Tibial nerve (tissue), 4 donors: ENCODE measurements at regions not wholly inside any gene's neighbourhood (a gene's known extent, or its start where the extent isn't known, plus 50 kb on each side); places are given as distances from the start of the nearest gene placed in this dataset.

Experiments used
- EP300 ChIP-seq, 2 donors: sonication (generic); formaldehyde crosslinking; IDR thresholded peaks; one replicate each; pipeline ENCODE4 v1.6.1; 2017; ENCODE audit warnings: antibody characterized with exemption in 2 of 2, mild to moderate bottlenecking in 1 of 2
- POLR2A ChIP-seq, 2 donors: fragments of 450-650 bp; IDR thresholded peaks; one replicate each; pipeline ENCODE4 v1.6.1; 2017; ENCODE audit warnings: antibody characterized with exemption in 2 of 2, mild to moderate bottlenecking in 2 of 2, moderate library complexity in 2 of 2
- TF ChIP-seq, protein P1 (sequence below), 5 experiments: fragments of 200-600 bp in 3 of 5; fragments of 450-650 bp in 2 of 5; sonication (generic) in 3 of 5; IDR thresholded peaks; one replicate each; pipeline ENCODE4 v1.5.1; 2016 to 2019; ENCODE audit warnings: antibody characterized with exemption in 5 of 5, mild to moderate bottlenecking in 3 of 5, moderate library complexity in 2 of 5

DNA sequence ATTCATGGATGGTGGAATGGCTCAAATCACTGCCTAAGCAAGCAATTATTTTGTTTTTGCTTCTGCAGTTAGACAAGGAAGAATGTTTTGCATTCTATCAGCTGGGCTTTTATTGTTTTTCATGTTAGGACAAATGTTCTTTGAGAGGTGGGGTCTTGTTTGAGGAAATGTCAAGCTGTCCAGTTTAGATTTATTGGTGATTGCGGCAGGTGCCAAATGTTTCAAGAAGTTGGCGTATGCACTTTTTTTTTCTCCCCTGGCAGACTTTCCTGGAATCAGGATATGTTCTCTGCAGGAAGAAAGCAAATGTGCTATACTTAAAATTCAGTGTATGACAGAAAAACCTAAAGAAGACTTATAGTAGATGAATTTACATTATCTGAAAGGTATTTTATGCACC lies 81.0 kb upstream of the JAG1 start:
- TF ChIP-seq, protein P1, sequence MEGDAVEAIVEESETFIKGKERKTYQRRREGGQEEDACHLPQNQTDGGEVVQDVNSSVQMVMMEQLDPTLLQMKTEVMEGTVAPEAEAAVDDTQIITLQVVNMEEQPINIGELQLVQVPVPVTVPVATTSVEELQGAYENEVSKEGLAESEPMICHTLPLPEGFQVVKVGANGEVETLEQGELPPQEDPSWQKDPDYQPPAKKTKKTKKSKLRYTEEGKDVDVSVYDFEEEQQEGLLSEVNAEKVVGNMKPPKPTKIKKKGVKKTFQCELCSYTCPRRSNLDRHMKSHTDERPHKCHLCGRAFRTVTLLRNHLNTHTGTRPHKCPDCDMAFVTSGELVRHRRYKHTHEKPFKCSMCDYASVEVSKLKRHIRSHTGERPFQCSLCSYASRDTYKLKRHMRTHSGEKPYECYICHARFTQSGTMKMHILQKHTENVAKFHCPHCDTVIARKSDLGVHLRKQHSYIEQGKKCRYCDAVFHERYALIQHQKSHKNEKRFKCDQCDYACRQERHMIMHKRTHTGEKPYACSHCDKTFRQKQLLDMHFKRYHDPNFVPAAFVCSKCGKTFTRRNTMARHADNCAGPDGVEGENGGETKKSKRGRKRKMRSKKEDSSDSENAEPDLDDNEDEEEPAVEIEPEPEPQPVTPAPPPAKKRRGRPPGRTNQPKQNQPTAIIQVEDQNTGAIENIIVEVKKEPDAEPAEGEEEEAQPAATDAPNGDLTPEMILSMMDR (IDR thresholded peaks at IDR 0.05) = no peak
- TF ChIP-seq POLR2A (IDR thresholded peaks at IDR 0.05) (no peak), EP300 (IDR thresholded peaks at IDR 0.05) (no peak)
